Stimulated activated CD8-positive, alpha-beta memory T cell treated with anti-CD3 and anti-CD28 coated beads, Interleukin-15, amount 100 ng/mL, for 4 hours (primary cell): ENCODE measurements at regions not wholly inside any gene's neighbourhood (a gene's known extent, or its start where the extent isn't known, plus 50 kb on each side); places are given as distances from the start of the nearest gene placed in this dataset.

Source experiments
- DNase-seq, 2 donors: peaks; one replicate each; pipeline ENCODE4 v3.0.0-alpha.2; 2020; ENCODE audit warnings: low read depth in 2 of 2

DNA sequence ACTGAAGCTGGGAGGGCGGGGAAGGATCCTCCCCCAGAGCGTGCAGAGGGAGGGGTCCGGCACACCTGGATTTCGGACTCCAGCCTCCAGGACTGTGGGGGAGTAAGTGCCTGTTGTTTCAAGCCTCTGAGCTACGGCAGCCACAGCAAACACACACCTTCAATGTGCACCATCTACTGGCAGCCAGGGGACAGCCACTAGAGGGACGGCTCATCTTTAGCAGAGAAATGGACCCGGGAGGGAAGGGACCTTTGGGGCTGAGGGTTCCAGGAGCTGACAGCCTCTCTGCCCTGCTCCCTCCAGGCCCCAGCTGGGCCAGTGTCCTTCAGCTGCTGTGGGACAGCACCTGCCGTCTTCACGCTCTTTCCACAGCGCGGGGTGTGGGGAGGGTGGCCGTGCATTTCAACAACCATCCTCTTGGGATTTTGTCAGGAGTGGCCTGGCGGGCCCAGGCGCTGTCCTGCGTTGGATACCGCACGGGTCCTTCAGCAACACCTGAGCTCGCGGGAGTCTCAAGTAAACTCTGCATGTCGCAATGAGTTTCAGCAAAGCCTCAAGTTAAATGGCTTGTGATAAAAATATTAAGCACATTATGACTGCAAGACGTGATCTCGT is 209.2 kb upstream of the C14orf180 start:
- no peak for DNase-seq

DNA sequence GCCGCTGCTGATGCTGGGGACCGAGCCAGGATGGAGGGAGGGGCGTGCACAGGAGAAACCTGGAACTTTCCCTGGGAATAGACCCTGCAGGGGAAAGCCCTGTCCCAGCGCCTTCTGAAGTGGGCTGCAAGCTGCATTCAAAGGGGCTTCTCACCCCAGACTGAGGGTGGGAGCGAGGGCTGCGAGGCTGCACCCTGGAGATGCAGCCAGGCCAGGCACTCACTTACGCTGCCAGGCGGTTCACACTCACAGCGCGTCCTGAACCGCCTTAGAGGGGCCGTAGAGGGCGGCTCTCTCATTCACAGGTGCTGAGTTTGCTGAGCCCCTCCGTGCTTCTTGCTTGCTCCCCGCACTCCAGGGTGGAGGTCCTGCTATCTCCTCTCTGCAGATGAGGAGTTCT is 208.5 kb upstream of the C14orf180 start:
- DNase-seq: no peak

DNA sequence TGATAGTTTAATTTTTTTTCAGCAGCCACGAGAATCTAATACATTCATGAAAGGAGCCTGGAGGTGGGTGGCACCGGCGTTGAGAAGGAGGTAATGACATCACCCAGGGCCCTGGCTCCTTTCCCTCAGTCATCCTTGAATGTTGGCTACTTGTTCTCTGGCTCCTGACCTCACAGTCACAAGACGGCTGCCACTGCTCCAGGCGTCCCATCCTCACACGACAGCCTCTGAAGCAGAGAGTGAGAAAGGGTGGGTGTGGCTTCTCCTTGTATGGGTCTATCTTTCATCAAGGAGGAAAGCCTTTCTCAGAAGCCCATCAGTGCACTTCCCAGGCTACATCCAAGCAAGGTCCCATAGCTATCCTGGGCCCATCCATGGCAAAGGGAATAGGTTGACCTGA is 207.6 kb upstream of the C14orf180 start:
- no peak for DNase-seq

DNA sequence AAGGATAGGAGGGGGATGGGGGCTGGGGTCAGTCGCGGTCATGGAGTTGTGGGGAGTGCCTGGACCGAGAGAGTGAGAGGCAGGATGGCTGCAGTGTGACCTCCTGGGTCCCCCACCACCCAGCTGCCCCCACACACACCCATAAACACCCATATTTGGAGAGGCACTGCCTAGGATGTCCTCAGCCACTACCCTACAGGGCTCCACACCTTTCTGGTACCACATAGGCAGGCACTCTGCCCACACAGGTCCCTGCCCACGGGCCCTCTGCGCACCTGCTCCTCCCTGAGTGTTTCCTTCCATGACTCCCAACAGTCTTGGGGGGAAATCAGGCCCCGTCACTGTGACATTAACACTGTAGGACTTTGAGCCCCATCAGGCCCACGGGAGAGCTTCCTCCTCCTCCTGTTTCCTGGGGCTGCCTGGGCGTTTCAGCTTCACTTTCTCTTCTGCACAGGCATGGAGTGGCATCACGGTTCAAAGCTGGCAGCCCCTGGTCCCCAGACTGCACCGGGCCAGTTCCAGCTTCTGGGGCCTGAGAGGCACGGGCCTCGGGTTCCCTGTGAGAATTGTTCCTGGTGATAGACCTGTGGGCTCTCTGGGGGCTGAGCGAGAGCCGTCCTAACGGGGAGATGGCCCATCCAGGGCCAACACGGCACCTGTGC is 207.0 kb upstream of the C14orf180 start:
- no peak for DNase-seq

GRCh38 chr14:104373055-104373854 is 206.3 kb upstream of the C14orf180 start:
- DNase-seq: no peak

- no peak for DNase-seq
Measured at GRCh38 chr14:104373855-104374717, 205.5 kb upstream of the C14orf180 start.

GRCh38 chr14:104374718-104375080 is 204.9 kb upstream of the C14orf180 start:
- no peak for DNase-seq

- no peak for DNase-seq
Measured at GRCh38 chr14:104375551-104376201, 203.9 kb upstream of the C14orf180 start.

GRCh38 chr14:104376202-104377140 is 203.1 kb upstream of the C14orf180 start:
- DNase-seq: no peak

GRCh38 chr14:104377256-104377655 is 202.3 kb upstream of the C14orf180 start:
- no peak for DNase-seq

DNA sequence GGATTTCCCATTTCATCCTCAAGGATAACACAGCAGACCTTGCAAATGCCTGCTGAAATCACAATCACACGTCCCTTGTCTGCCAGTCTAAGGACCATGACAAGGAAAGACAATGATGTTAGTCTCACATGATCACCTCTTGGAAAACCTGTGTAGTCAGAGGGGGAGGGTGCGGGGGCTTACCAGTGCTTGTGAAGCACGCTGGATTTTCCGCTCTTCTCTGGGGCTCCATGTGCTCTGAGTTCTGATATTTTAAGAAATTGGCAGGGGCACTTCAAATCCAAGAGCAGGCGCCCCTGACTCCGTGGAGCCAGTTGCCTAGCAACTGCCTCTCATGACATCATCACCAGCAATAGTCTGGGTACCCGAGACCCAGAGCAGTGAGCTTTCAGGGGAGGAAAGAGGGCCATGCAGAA is 200.9 kb upstream of the C14orf180 start:
- DNase-seq: no peak

DNA sequence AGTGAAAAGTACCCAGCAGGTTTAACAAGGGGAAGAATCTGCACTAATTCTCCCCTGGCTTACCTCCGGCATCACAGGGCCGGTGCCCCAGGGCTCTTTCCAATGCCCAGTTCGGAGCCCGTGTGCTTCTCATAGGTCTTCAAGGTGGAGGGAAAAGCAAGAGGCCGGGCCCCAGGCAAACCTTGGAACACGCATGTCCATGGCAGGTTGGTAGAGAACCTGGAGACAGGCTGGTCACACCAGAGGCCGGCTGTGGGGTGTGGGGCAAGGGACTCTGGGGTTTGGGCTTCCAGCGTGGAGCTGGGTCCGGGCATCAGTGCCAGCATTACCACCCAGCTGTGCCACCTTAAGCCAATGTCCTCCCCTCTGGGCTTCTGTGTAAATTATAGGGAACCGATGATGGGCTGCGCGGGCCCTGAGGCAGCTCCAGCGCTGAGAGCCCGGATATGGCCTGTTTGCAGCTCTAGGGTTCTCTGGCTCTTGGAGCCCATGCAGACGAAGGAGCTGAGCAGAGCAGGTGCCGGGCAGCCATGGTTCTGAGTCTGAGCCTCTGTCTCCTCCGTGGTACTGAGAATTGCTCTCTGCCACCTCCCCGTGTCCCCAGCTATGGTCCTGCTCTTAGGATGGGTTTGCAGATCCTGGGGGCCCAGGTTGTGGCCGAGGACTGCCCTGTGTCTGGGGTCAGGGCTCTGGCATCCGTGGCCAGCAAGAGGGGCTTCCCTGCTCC is 197.0 kb upstream of the C14orf180 start:
- DNase-seq: no peak

- no peak for DNase-seq
Measured at GRCh38 chr14:104383088-104383995, 196.2 kb upstream of the C14orf180 start.

DNA sequence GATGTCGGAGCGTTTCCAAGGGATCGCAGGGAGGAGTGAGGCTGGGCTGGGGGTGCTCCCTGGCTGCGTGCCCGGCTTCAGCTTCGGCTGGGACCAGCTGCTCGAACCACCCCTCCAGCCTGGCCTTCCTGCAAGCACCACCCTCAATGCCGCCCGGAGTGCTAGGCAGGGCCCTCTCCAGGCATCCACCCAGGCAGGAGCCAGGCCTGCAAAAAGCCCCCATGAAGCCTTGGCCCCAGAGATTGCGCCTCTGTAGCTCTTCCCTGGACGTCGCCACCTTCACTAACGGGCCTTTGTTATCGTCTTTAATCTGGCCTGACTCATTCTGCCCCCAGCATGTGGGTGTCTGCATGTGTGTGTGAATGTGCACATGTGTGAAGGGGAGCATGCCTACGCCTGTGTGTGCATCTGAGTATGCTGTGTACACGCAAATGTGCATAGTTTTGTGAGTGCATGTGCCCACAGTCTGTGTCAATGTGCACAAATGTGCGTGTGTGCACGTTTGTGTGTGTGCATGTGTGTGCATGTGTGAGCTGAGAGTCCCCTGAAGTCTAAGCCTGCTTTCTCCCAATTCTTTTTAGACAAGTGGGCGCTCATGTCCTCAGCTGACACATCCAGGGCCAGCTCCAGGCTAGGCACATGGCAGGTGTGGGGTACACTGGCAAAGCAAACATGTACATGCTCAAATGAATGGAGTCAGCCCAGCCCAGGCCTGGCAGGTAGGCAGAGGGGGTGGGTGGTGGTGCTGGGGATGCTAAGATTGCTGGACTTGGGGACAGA is 195.4 kb upstream of the C14orf180 start:
- DNase-seq: no peak

DNA sequence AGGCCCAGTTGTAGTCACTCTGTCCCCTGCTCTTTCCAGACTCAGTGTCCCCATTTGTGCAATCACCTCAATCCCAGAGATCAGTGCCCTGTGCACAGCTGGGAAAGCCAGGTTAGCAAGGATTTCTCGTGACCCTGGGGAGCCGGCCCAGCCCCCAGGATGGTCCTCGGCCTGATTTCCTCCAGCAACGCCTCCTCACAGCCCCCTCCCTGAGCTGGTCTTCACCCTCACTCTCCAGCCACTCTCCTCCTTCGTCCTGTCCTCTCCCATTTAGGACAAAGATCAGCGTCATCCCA is 194.8 kb upstream of the C14orf180 start:
- no peak for DNase-seq

- DNase-seq: no peak
Measured at GRCh38 chr14:104385111-104385510, 194.5 kb upstream of the C14orf180 start.

DNA sequence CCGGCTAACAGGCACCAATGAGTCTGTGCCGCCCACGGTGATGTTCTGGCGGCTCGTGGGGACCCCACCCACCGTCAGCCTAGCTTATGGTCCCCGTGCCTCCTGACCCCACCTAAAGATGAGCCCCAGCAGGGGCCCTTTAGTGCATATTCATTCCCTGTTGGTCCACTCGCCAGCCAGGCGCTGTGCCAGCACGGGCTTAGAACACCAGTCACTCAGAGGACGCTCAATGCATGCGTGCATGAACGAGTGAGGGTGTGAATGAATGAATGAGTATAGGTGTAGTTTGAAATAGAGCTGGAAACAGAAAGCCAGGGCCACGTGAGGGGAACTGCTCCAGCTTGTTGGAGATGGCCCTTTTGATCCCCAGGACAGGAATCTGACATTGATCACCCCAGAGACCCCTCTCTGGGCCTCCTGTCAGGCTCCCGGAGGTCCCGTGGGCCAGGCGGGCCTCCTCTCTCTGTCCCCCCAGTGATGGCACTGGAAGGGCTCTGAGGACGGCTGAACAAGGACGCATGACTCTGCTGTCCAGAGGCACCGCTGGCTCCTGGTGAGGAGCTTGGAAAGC is 193.9 kb upstream of the C14orf180 start:
- DNase-seq: no peak
